GM23338 (cell line): ENCODE measurements at regions not wholly inside any gene's neighbourhood (a gene's known extent, or its start where the extent isn't known, plus 50 kb on each side); places are given as distances from the start of the nearest gene placed in this dataset.

Source experiments
- CTCF ChIP-seq, 2 experiments: fragments of 200-600 bp in 1 of 2; sonication (generic) in 1 of 2; conservative IDR thresholded peaks; 2 replicates each; pipeline versions ENCODE4 v1.5.1 to v1.6.1; 2016 to 2017; ENCODE audit warnings: antibody characterized with exemption in 2 of 2, low read depth in 2 of 2, mild to moderate bottlenecking in 2 of 2, moderate library complexity in 1 of 2
- ETS1 ChIP-seq: IDR thresholded peaks from 2 replicates; pipeline ENCODE4 v1.6.1; 2016; ENCODE audit warnings: antibody characterized with exemption
- EZH2 ChIP-seq: fragments of 200-600 bp; sonication (generic); IDR thresholded peaks from one replicate; pipeline ENCODE4 v1.8.0; 2017; ENCODE audit warnings: antibody characterized with exemption, mild to moderate bottlenecking, low read depth; ENCODE audit not compliant: unreplicated experiment
- POLR2AphosphoS5 ChIP-seq: IDR thresholded peaks from 2 replicates; pipeline ENCODE4 v1.6.1; 2016; ENCODE audit warnings: antibody characterized with exemption, low read depth
- STAT1 ChIP-seq: IDR thresholded peaks from one replicate; pipeline ENCODE4 v1.6.1; 2016; ENCODE audit warnings: antibody characterized with exemption; ENCODE audit not compliant: unreplicated experiment
- ZNF114 ChIP-seq: fragments of 250-450 bp; sonication (Bioruptor Pico); IDR thresholded peaks from 2 replicates; pipeline ENCODE4 v1.5.0; 2020; ENCODE audit warnings: mild to moderate bottlenecking, moderate library complexity
- ZNF331 ChIP-seq: fragments of 250-450 bp; sonication (Bioruptor Pico); IDR thresholded peaks from 2 replicates; pipeline ENCODE4 v1.5.0; 2020; ENCODE audit warnings: low read depth, mild to moderate bottlenecking, moderate library complexity
- TF ChIP-seq, protein P1 (sequence below): fragments of 250-450 bp; sonication (Bioruptor Pico); IDR thresholded peaks from 2 replicates; pipeline ENCODE4 v1.5.0; 2020; ENCODE audit warnings: mild to moderate bottlenecking, moderate library complexity

DNA sequence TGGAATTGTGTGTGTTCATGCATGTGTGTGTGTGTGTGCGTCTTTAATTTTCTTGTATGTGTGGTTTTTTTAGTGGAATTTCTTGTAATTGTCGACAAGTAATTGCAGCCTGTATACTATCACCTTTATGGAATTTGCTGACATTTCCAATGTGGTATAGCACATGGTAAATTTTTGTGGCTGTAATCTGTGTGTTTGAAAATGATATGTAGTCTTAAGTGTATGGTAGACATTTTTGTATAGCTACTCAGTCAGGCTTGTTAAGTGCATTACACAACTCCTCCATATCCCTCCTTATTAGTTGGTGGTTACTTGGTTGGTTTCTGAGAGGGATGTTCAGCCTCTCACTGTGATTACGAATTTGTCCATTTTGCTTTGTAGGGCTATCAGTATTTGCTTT lies 384.5 kb upstream of the HSF2 start (continued):
- TF ChIP-seq, protein P1, sequence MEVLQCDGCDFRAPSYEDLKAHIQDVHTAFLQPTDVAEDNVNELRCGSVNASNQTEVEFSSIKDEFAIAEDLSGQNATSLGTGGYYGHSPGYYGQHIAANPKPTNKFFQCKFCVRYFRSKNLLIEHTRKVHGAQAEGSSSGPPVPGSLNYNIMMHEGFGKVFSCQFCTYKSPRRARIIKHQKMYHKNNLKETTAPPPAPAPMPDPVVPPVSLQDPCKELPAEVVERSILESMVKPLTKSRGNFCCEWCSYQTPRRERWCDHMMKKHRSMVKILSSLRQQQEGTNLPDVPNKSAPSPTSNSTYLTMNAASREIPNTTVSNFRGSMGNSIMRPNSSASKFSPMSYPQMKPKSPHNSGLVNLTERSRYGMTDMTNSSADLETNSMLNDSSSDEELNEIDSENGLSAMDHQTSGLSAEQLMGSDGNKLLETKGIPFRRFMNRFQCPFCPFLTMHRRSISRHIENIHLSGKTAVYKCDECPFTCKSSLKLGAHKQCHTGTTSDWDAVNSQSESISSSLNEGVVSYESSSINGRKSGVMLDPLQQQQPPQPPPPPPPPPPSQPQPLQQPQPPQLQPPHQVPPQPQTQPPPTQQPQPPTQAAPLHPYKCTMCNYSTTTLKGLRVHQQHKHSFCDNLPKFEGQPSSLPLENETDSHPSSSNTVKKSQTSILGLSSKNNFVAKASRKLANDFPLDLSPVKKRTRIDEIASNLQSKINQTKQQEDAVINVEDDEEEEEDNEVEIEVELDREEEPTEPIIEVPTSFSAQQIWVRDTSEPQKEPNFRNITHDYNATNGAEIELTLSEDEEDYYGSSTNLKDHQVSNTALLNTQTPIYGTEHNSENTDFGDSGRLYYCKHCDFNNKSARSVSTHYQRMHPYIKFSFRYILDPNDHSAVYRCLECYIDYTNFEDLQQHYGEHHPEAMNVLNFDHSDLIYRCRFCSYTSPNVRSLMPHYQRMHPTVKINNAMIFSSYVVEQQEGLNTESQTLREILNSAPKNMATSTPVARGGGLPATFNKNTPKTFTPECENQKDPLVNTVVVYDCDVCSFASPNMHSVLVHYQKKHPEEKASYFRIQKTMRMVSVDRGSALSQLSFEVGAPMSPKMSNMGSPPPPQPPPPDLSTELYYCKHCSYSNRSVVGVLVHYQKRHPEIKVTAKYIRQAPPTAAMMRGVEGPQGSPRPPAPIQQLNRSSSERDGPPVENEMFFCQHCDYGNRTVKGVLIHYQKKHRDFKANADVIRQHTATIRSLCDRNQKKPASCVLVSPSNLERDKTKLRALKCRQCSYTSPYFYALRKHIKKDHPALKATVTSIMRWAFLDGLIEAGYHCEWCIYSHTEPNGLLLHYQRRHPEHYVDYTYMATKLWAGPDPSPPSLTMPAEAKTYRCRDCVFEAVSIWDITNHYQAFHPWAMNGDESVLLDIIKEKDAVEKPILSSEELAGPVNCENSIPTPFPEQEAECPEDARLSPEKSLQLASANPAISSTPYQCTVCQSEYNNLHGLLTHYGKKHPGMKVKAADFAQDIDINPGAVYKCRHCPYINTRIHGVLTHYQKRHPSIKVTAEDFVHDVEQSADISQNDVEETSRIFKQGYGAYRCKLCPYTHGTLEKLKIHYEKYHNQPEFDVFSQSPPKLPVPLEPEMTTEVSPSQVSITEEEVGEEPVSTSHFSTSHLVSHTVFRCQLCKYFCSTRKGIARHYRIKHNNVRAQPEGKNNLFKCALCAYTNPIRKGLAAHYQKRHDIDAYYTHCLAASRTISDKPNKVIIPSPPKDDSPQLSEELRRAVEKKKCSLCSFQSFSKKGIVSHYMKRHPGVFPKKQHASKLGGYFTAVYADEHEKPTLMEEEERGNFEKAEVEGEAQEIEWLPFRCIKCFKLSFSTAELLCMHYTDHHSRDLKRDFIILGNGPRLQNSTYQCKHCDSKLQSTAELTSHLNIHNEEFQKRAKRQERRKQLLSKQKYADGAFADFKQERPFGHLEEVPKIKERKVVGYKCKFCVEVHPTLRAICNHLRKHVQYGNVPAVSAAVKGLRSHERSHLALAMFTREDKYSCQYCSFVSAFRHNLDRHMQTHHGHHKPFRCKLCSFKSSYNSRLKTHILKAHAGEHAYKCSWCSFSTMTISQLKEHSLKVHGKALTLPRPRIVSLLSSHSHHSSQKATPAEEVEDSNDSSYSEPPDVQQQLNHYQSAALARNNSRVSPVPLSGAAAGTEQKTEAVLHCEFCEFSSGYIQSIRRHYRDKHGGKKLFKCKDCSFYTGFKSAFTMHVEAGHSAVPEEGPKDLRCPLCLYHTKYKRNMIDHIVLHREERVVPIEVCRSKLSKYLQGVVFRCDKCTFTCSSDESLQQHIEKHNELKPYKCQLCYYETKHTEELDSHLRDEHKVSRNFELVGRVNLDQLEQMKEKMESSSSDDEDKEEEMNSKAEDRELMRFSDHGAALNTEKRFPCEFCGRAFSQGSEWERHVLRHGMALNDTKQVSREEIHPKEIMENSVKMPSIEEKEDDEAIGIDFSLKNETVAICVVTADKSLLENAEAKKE: no peak
- TF ChIP-seq EZH2 (no peak), ETS1 (no peak), CTCF (conservative IDR thresholded peaks at IDR 0.05; ENCODE audit: low read depth in 2 of 2) (no peak), STAT1 (no peak), ZNF331 (CRISPR knock-in tag) (no peak), POLR2AphosphoS5 (no peak), ZNF114 (no peak)
